ENCODE measurements at regions not wholly inside any gene's neighbourhood (a gene's known extent, or its start where the extent isn't known, plus 50 kb on each side); places are given as distances from the start of the nearest gene placed in this dataset.

DNA sequence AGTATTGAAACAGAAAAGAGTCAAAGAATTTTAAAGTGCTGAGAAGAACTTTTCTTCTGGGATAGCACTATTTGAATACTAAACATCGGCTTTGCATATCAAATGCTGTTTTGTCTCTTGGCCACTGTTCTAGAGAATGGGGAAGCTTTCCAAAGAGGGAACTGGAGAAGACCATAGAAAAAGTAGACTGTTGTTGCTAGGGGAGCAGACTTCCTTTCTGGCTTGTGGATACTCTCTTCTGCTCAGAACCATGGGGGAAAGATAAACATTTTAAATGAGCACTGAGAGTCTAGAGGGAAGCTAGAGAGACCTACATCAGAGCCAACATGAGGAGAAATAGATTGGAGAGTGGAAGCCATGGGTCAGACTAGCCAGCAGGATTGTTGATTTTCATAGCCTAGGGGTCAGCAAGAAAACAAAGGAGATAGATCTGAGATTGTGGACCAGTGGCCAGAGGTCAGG lies 315.7 kb downstream of the KCTD12 start:
- Histone ChIP-seq H3K9me3 (ENCODE audit: control insufficient read depth, low read length) (peaks cover 2% of the 10 kb centered on the region), H3K27me3 (ENCODE audit: control insufficient read depth, insufficient read depth) (no peaks in the 10 kb centered on the region), H3K4me1 (ENCODE audit: control insufficient read depth, insufficient read depth, low read length) (no peaks in the 10 kb centered on the region), H3K27ac (ENCODE audit: low read length) (no peak overlapping the region), H3K4me3 (ENCODE audit: low read length) (no peak overlapping the region)
- intact Hi-C loops (cut with DNase I): no loop called here
- WGBS: 44% methylated on average over 1 of the region's 1 CpG
- ATAC-seq (no peak), DNase-seq (no peak)

DNA sequence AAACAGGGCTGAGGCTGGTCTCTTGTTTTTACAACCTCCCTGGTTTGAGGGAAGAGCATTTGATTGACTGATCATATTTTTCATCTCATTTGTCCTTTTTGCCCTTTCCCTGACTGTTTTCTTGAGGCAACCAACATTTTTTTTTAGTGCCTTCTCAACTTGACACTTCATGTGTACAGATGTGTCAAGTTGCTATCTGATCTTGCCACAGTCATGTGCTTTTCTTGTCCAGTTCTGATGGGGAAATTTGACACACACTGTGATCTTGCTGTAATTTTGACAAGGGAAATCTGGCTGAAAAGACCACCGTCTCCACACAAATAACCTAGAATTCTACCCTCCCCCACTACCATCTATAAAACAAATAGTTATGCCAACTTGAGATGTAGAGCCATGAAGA lies 329.6 kb downstream of the KCTD12 start:
- intact Hi-C loops (cut with DNase I): no loop called here
- WGBS: 45% methylated on average over 1 of the region's 1 CpG
- Histone ChIP-seq H3K27me3 (ENCODE audit: control insufficient read depth, insufficient read depth) (no peaks in the 10 kb centered on the region), H3K4me3 (ENCODE audit: low read length) (no peak overlapping the region), H3K4me1 (ENCODE audit: control insufficient read depth, insufficient read depth, low read length) (no peaks in the 10 kb centered on the region), H3K9me3 (ENCODE audit: control insufficient read depth, low read length) (no peaks in the 10 kb centered on the region), H3K27ac (ENCODE audit: low read length) (no peak overlapping the region)
- DNase-seq: no peak
- no peak for ATAC-seq

DNA sequence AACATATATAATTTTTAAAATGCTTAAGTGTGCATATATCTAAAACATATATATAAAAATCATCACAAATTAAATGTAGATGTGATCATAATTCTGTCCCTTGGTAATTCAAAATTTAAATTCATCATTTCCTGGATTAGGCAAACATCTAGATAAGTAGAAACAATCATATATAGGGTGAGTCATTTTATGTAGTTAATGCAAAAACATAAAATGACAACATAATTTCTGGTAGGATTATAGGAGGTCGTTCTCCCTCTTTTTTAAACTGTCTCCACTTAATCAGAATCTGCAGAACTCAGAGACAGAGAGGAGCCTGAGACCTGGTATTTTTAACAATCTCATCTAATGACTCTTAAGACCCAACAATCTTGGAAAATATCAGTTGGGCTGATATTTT lies 333.4 kb downstream of the KCTD12 start:
- Histone ChIP-seq H3K4me3 (ENCODE audit: low read length) (no peak overlapping the region), H3K27me3 (ENCODE audit: control insufficient read depth, insufficient read depth) (no peaks in the 10 kb centered on the region), H3K27ac (ENCODE audit: low read length) (no peak overlapping the region), H3K9me3 (ENCODE audit: control insufficient read depth, low read length) (no peaks in the 10 kb centered on the region), H3K4me1 (ENCODE audit: control insufficient read depth, insufficient read depth, low read length) (no peaks in the 10 kb centered on the region)
- 73% methylated on average over 1 of the region's 1 CpG for WGBS
- DNase-seq (no peak), ATAC-seq (no peak)
- intact Hi-C loops (cut with DNase I): no loop called here

DNA sequence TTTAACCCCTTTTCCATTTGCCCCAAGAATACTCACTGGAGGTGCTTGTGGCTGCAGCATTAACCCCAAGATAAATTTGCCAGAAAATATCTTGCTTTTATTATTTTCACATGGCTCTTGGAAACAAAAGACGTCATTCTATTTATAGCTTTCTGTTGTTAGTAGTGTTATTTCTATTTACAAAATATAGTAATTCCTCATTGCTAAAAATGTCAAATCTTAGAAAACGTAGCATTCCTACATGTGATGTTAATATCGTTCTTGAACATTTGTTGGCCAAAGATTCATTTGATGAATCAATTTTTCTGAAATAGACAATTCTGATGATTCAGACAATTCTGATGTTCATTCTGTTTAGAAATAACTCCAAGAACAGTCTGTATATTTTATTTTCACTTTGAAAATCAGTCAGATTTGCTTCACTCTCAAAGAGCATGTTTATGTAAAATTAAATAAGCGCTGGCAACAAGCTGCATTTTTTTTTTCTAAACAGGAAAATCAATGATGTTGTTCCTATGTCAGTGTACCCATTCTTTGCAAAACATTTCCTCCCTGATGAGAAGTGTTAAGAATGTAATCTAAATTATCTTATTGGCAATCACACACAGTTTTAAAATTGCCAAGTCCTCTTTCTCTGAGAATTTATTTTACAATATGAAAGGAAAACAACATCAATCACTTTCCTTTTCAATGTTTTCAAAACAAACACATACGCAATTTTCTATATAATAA lies 334.0 kb downstream of the KCTD12 start:
- DNase-seq (no peak), ATAC-seq (no peak)
- Histone ChIP-seq H3K4me3 (ENCODE audit: low read length) (no peak overlapping the region), H3K9me3 (ENCODE audit: control insufficient read depth, low read length) (no peaks in the 10 kb centered on the region), H3K4me1 (ENCODE audit: control insufficient read depth, insufficient read depth, low read length) (no peaks in the 10 kb centered on the region), H3K27me3 (ENCODE audit: control insufficient read depth, insufficient read depth) (no peaks in the 10 kb centered on the region), H3K27ac (ENCODE audit: low read length) (no peak overlapping the region)
- intact Hi-C loops (cut with DNase I): no loop called here
- 43% methylated on average over 5 of the region's 5 CpGs for WGBS

DNA sequence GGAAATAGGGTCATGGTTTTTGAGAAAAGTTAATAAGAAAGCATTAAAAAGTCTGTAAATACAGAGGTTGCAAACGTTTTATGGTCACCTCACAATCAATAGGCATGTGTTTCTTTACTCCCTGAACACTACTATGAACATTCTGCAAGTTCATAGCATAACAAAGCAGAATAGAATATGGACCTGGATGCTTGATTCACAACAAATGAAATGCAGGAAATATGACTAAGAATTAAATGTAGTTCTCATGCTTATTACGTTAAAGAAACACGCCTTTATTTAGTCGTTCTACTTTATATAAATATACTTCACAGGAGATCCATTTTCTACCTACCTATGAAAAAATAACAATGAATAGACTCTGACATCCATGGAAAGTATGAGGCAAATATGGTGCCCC lies 344.0 kb downstream of the KCTD12 start:
- H3K4me3 ChIP-seq (ENCODE audit: low read length): no peak overlapping the region
- no peak for DNase-seq
- H3K27ac ChIP-seq (ENCODE audit: low read length): no peak overlapping the region
- intact Hi-C loops (cut with DNase I): no loop called here
- 74% methylated on average over 4 of the region's 4 CpGs for WGBS
- no peaks in the 10 kb centered on the region for H3K9me3 ChIP-seq (ENCODE audit: control insufficient read depth, low read length)
- no peaks in the 10 kb centered on the region for H3K4me1 ChIP-seq (ENCODE audit: control insufficient read depth, insufficient read depth, low read length)
- H3K27me3 ChIP-seq (ENCODE audit: control insufficient read depth, insufficient read depth): no peaks in the 10 kb centered on the region
- ATAC-seq: no peak

DNA sequence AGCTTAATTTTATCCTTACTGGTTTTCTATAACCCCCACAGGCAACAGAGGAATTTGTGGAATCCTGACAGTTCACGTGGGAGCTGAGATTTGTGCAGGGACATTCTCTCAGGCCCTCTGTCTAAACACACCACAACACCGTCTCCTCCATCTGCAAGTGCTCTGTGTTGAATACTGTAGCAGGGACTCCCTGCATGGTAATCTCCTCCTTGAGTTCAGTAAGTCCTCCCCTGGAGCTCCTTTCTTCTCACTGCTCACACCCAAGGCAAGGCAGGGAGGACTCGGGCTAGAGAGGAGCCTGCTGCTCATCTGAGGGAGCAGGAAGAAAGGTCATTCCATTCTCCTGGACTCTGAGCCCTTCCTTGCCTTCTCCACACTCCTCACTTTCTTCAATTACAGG lies 348.2 kb downstream of the KCTD12 start:
- Histone ChIP-seq H3K4me1 (ENCODE audit: control insufficient read depth, insufficient read depth, low read length) (no peaks in the 10 kb centered on the region), H3K27me3 (ENCODE audit: control insufficient read depth, insufficient read depth) (no peaks in the 10 kb centered on the region), H3K27ac (ENCODE audit: low read length) (no peak overlapping the region), H3K9me3 (ENCODE audit: control insufficient read depth, low read length) (no peaks in the 10 kb centered on the region), H3K4me3 (ENCODE audit: low read length) (no peak overlapping the region)
- no peak for ATAC-seq
- WGBS: 72% methylated on average over 3 of the region's 3 CpGs
- intact Hi-C loops (cut with DNase I): no loop called here
- DNase-seq: no peak

DNA sequence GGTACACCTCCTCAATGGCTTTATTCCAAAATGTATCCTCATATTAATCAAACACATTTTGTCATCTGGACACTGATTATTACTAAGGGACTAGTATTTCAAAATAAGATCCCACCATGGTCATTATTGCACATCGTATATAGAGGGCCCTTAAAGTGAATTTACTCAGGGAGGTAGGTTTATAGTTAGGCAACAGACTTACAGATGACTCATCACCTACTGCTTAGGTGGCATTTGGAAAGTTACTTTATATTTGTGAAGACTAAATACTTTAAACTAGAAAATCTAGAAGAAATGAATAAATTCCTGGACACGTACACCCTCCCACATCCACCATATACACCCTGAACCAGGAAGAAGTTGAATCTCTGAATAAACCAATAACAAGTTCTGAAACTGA lies 353.0 kb downstream of the KCTD12 start:
- Histone ChIP-seq H3K9me3 (ENCODE audit: control insufficient read depth, low read length) (no peaks in the 10 kb centered on the region), H3K27me3 (ENCODE audit: control insufficient read depth, insufficient read depth) (no peaks in the 10 kb centered on the region), H3K27ac (ENCODE audit: low read length) (no peak overlapping the region), H3K4me1 (ENCODE audit: control insufficient read depth, insufficient read depth, low read length) (no peaks in the 10 kb centered on the region), H3K4me3 (ENCODE audit: low read length) (no peak overlapping the region)
- intact Hi-C loops (cut with DNase I): no loop called here
- 94% methylated on average over 2 of the region's 2 CpGs for WGBS
- ATAC-seq (no peak), DNase-seq (no peak)

DNA sequence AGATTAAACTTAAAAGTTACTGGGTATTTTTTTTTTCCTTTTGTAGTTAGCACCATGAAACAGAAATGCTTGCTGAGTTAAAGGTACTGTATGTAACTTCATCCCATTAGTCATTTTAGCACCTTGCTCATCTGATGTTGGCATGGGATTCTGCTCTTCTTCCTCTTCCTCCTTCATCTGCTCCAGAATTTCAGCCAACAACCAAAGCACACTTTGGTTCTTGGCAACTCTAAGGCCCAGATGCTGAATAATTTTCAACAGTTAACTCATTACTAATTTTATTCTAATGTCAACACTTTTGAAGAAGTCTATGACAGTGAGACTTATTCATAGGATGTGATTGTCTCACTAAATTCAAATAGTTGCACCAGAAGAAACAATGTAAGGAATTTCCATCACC lies 359.2 kb downstream of the KCTD12 start:
- Histone ChIP-seq H3K4me3 (ENCODE audit: low read length) (no peak overlapping the region), H3K27ac (ENCODE audit: low read length) (no peak overlapping the region), H3K9me3 (ENCODE audit: control insufficient read depth, low read length) (no peaks in the 10 kb centered on the region), H3K4me1 (ENCODE audit: control insufficient read depth, insufficient read depth, low read length) (no peaks in the 10 kb centered on the region), H3K27me3 (ENCODE audit: control insufficient read depth, insufficient read depth) (no peaks in the 10 kb centered on the region)
- ATAC-seq (no peak), DNase-seq (no peak)
- intact Hi-C loops (cut with DNase I): no loop called here

DNA sequence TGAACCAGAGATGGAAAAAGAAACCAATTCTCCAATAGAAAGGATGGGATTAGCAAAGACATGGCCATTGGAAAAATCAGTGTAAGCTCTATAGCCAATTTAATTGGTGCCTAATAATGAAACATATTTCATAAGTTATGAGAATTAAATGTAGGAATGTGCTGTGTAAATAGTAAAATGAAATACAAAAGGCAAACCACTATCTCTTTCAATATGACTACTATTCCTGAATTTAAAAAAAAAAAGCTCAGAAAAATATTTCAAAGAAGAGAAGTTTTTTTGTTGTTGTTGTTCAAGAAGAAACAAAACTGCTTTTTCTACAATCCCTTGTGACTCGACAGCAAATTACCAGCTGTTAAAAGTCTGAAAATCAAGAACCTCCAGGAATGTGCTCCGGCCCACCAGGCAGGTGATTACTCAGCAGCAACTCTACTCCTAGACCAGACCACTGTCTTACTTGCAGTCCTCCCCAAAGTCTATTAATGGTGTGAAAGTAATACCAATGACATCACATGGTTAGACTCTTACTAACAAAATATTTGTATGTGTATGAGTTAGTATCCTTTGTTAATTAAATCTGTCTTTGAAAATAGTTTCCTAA lies 362.4 kb downstream of the KCTD12 start:
- no peak overlapping the region for H3K4me3 ChIP-seq (ENCODE audit: low read length)
- intact Hi-C loops (cut with DNase I): no loop called here
- no peak overlapping the region for H3K27ac ChIP-seq (ENCODE audit: low read length)
- H3K9me3 ChIP-seq (ENCODE audit: control insufficient read depth, low read length): no peaks in the 10 kb centered on the region
- WGBS: 89% methylated on average over 2 of the region's 2 CpGs
- no peaks in the 10 kb centered on the region for H3K27me3 ChIP-seq (ENCODE audit: control insufficient read depth, insufficient read depth)
- no peak for ATAC-seq
- H3K4me1 ChIP-seq (ENCODE audit: control insufficient read depth, insufficient read depth, low read length): no peaks in the 10 kb centered on the region
- DNase-seq: no peak

DNA sequence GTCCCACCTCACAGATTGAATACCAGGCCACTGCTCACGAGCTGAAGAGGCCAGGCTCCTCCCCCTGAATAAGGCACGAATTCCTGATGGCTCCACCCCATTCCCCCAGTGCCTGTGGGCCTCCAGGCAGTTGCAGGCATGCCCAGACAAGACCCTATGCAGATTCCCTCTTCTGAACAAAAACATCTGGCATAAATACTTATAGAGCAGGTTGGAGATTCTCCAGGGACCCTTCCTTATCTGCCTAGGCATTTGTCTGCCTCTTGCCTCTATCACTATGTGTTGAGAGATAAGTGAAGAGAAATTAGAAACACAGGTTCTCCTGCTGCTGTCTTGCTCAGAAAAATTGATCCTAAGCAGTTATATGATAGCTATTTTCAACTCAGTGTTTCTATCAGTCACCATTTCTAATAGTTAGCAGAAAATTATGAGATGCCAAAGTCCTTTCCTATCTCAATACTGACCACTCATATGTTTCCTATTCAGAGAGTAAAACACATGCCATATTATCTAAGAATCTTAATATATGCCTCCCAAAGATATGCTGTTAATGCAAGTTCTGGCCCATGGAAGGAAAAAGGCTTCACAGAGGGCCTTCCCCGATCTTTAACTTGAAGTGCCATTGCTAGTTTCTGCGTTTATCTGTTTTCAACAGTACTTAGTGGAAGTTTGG lies 364.0 kb downstream of the KCTD12 start:
- intact Hi-C loops (cut with DNase I): no loop called here
- Histone ChIP-seq H3K27me3 (ENCODE audit: control insufficient read depth, insufficient read depth) (no peaks in the 10 kb centered on the region), H3K27ac (ENCODE audit: low read length) (no peak overlapping the region), H3K4me1 (ENCODE audit: control insufficient read depth, insufficient read depth, low read length) (no peaks in the 10 kb centered on the region), H3K9me3 (ENCODE audit: control insufficient read depth, low read length) (no peaks in the 10 kb centered on the region), H3K4me3 (ENCODE audit: low read length) (no peak overlapping the region)
- ATAC-seq: no peak
- WGBS: 72% methylated on average over 4 of the region's 4 CpGs
- no peak for DNase-seq

DNA sequence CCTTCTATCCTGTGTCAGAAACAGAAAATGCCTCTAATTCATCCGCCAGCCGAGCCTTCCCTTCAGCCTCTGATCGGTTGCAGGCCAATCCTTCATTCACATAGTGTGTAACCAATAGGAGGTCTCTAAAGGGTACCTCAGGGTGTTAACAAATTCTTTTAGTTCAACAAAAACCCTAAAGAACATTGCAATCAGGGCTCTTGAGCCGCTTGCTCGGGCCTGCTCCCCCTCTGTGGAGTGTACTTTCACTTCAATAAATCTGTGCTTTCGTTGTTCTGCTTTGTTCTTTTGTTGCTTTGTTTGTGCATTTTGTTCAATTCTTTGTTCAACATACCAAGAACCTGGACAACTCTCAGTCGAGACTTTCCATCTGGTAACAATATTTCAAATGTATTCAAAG lies 366.5 kb downstream of the KCTD12 start:
- WGBS: 96% methylated on average over 7 of the region's 7 CpGs
- H3K4me3 ChIP-seq (ENCODE audit: low read length): no peak overlapping the region
- H3K27ac ChIP-seq (ENCODE audit: low read length): no peak overlapping the region
- H3K27me3 ChIP-seq (ENCODE audit: control insufficient read depth, insufficient read depth): no peaks in the 10 kb centered on the region
- H3K4me1 ChIP-seq (ENCODE audit: control insufficient read depth, insufficient read depth, low read length): no peaks in the 10 kb centered on the region
- DNase-seq (no peak), ATAC-seq (no peak)
- H3K9me3 ChIP-seq (ENCODE audit: control insufficient read depth, low read length): no peaks in the 10 kb centered on the region
- intact Hi-C loops (cut with DNase I): no loop called here
